T-helper 1 cell treated with Interleukin-12 subunit alpha and Interleukin-12 subunit beta and Interleukin-4 antibody, amounts not matched to agents 30 ng/mL and 1 ng/mL, for 36 hours (primary cell): ENCODE measurements at regions not wholly inside any gene's neighbourhood (a gene's known extent, or its start where the extent isn't known, plus 50 kb on each side); places are given as distances from the start of the nearest gene placed in this dataset.

Source experiments
- intact Hi-C: fragments of 100-400 bp; cut with micrococcal nuclease; formaldehyde crosslinking; loops from one replicate; pipeline ENCODE4 v1.15.1; 2024

GRCh38 chr1:239909898-239910297, 181.8 kb upstream of the FMN2 start:
- intact Hi-C loops: no loop called here

GRCh38 chr1:239912471-239912870, 179.2 kb upstream of the FMN2 start:
- intact Hi-C loops: no loop called here

GRCh38 chr1:239913141-239913585, 178.5 kb upstream of the FMN2 start:
- intact Hi-C loops: no loop called here

- intact Hi-C loops: no loop called here
Measured at GRCh38 chr1:239914751-239915231, 176.9 kb upstream of the FMN2 start.

GRCh38 chr1:239918634-239919033, 173.0 kb upstream of the FMN2 start:
- intact Hi-C loops: no loop called here

- intact Hi-C loops: no loop called here
Measured at GRCh38 chr1:239920214-239920613, 171.5 kb upstream of the FMN2 start.

GRCh38 chr1:239922778-239923522, 168.7 kb upstream of the FMN2 start:
- intact Hi-C loops: no loop called here

GRCh38 chr1:239924741-239925350, 166.8 kb upstream of the FMN2 start:
- intact Hi-C loops: no loop called here

- intact Hi-C loops: no loop called here
Measured at GRCh38 chr1:239926184-239926583, 165.5 kb upstream of the FMN2 start.

GRCh38 chr1:239929317-239929716, 162.4 kb upstream of the FMN2 start:
- intact Hi-C loops: no loop called here

- intact Hi-C loops: no loop called here
Measured at GRCh38 chr1:239930686-239931262, 160.9 kb upstream of the FMN2 start.

GRCh38 chr1:239931341-239931740, 160.3 kb upstream of the FMN2 start:
- intact Hi-C loops: no loop called here

GRCh38 chr1:239939602-239940001, 152.1 kb upstream of the FMN2 start:
- intact Hi-C loops: no loop called here

GRCh38 chr1:239943761-239944160, 147.9 kb upstream of the FMN2 start:
- intact Hi-C loops: no loop called here

- intact Hi-C loops: no loop called here
Measured at GRCh38 chr1:239944666-239945065, 147.0 kb upstream of the FMN2 start.

- intact Hi-C loops: no loop called here
Measured at GRCh38 chr1:239947801-239948200, 143.9 kb upstream of the FMN2 start.

GRCh38 chr1:239951511-239952140, 140.1 kb upstream of the FMN2 start:
- intact Hi-C loops: loop anchor here (1.0 to 5.0 kb wide), 3 partner anchors 25 to 196 kb away; no protein-coding TSS in a partner anchor

GRCh38 chr1:239952348-239953308, 139.1 kb upstream of the FMN2 start:
- intact Hi-C loops: loop anchor here (5.0 kb wide), 1 partner anchor 195 kb away; no protein-coding TSS in a partner anchor

- intact Hi-C loops: loop anchor here (5.0 kb wide), 1 partner anchor 192 kb away; no protein-coding TSS in a partner anchor
Measured at GRCh38 chr1:239954836-239955235, 136.8 kb upstream of the FMN2 start.

- intact Hi-C loops: no loop called here
Measured at GRCh38 chr1:239955431-239955830, 136.3 kb upstream of the FMN2 start.

GRCh38 chr1:239956263-239956662, 135.4 kb upstream of the FMN2 start:
- intact Hi-C loops: no loop called here
